ENCODE measurements at regions not wholly inside any gene's neighbourhood (a gene's known extent, or its start where the extent isn't known, plus 50 kb on each side); places are given as distances from the start of the nearest gene placed in this dataset.

DNA sequence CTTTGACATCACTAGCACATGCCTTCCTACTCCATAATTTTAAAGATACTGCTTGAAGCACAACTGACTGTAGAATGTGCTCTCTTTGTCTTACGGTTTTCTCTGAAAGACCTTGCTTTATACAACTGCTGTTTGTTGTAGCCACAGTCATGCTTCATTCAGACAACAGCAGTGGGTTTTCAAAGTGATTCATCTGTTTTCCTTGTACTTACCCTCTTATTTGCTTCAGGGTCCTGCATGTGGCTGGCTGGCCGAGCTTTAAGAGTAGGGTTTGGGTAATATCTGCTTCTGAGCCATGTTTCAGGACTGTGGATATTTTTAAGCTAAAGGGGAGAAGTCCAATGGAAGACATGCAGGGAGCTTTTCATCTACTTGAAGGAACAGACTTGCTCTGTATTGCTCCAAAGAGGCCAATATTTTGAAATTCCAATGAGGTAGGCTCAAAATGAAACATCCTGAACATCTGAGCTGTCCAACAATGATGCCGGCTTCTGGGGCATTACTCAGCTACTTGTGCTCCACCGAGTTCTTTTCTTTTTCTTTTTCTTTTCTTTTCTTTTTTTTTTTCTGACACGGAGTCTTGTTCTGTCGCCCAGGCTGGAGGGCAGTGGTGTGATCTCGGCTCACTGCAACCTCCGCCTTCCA, 160.2 kb upstream of the SGK1 start:
- Mint-ChIP-seq H3K9me3 (no peaks in the 10 kb centered on the region), H3K4me3 (no peak overlapping the region), H3K27me3 (ENCODE audit: low read depth, poor library complexity) (peaks cover 9% of the 10 kb centered on the region), H3K4me1 (peaks cover 13% of the 10 kb centered on the region), H3K27ac (no peak overlapping the region), H3K36me3 (ENCODE audit: low read depth) (no peaks in the 10 kb centered on the region)
- no peak for DNase-seq
- TF ChIP-seq, protein P1, sequence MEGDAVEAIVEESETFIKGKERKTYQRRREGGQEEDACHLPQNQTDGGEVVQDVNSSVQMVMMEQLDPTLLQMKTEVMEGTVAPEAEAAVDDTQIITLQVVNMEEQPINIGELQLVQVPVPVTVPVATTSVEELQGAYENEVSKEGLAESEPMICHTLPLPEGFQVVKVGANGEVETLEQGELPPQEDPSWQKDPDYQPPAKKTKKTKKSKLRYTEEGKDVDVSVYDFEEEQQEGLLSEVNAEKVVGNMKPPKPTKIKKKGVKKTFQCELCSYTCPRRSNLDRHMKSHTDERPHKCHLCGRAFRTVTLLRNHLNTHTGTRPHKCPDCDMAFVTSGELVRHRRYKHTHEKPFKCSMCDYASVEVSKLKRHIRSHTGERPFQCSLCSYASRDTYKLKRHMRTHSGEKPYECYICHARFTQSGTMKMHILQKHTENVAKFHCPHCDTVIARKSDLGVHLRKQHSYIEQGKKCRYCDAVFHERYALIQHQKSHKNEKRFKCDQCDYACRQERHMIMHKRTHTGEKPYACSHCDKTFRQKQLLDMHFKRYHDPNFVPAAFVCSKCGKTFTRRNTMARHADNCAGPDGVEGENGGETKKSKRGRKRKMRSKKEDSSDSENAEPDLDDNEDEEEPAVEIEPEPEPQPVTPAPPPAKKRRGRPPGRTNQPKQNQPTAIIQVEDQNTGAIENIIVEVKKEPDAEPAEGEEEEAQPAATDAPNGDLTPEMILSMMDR (IDR thresholded peaks at IDR 0.05), result no peak

DNA sequence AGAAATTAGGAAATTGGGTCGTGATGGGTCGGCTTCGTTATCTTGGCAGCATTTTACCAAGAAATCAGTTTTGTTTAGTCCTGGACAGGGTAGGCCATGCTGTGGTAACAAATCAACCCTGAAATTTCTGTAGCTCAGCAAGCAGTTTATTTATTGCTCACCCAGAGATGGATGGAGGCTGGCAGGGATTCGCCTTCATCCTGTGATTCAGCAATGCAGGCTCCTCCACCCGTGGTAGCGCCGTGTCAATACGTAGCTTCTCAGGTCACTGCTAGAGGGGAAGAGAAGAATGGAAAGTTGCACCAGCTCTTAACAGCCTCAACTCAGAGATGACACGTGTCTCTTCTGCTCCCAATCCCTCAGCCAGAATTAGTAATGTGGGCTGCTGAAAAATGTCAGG, 157.0 kb upstream of the SGK1 start:
- no peak for DNase-seq
- no peaks in the 10 kb centered on the region for H3K9me3 Mint-ChIP-seq
- TF ChIP-seq, protein P1 (IDR thresholded peaks at IDR 0.05), result no peak
- H3K4me1 Mint-ChIP-seq, result peaks cover 5% of the 10 kb centered on the region
- no peak overlapping the region for H3K27ac Mint-ChIP-seq
- peaks cover 13% of the 10 kb centered on the region for H3K27me3 Mint-ChIP-seq (ENCODE audit: low read depth, poor library complexity)
- no peaks in the 10 kb centered on the region for H3K36me3 Mint-ChIP-seq (ENCODE audit: low read depth)
- no peak overlapping the region for H3K4me3 Mint-ChIP-seq

DNA sequence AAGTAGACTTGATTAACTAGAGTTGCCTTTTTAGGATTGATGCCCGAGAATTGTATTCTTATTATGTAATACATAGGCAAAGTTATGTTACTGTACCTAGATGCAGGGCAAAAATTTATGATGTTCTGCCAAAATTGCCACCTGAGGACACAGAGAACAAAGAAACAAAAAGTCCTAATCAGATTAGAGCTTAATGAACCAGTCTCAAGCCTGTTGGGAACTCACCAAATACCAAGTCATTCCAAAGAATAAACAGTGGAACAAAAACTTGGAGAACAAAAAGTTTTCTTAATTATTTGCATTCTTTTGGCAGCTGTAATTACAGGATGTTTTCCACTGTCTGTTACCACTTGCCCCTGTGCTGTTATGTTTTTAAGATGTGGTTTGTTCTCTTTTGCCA, 154.7 kb upstream of the SGK1 start:
- Mint-ChIP-seq H3K4me3 (no peak overlapping the region), H3K27me3 (ENCODE audit: low read depth, poor library complexity) (peaks cover 8% of the 10 kb centered on the region), H3K9me3 (no peaks in the 10 kb centered on the region), H3K36me3 (ENCODE audit: low read depth) (no peaks in the 10 kb centered on the region), H3K27ac (no peak overlapping the region), H3K4me1 (peaks cover 24% of the 10 kb centered on the region)
- DNase-seq, result no peak
- TF ChIP-seq, protein P1 (IDR thresholded peaks at IDR 0.05), result no peak

DNA sequence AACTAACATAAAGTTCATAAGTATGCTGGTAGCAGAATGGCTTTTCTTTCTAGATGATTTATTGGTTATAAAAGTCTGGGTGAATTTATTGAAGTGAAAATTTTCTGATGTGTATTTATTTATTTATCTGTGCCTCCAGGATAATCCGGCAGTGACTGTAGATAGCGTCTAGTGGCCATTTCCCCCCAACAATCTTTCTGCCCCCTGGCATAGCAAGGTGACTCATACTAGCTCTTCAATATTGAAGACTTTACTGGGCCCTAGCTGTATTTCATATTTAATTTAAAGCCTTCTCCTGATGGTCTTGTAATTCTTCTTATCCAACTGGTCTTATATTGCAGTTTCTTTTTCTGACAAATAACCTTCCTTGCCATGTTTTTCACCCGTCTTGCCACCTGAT, 154.1 kb upstream of the SGK1 start:
- Mint-ChIP-seq H3K27ac (no peak overlapping the region), H3K27me3 (ENCODE audit: low read depth, poor library complexity) (peaks cover 7% of the 10 kb centered on the region), H3K36me3 (ENCODE audit: low read depth) (no peaks in the 10 kb centered on the region), H3K9me3 (no peaks in the 10 kb centered on the region), H3K4me1 (peaks cover 30% of the 10 kb centered on the region), H3K4me3 (no peak overlapping the region)
- TF ChIP-seq, protein P1 (IDR thresholded peaks at IDR 0.05), result no peak
- no peak for DNase-seq

DNA sequence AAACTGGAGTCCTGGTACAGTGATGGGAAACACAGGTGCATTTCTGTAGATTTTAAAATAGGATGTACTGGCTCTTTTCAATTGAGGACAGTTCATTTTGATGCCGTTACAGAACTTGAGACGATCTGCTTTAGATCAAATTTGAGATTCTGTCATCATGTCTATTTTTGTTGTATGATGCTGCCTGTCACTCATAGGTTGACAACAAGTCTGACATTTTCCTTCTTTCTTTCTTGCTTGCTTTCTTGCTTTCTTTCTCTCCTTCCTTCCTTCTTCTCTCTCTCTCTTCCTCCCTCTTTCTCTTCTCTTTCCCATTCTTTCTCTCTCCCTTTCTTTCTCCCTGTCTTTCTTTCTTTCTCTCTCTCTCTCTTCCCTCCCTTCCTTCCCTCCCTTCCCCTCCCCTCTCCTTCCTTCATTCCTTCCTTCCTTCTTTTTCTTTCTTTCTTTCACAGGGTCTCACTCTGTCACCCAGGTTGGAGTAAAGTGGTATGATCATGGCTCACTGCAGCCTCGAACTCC, 152.6 kb upstream of the SGK1 start:
- H3K4me3 Mint-ChIP-seq, result no peak overlapping the region
- H3K27ac Mint-ChIP-seq, result no peak overlapping the region
- peaks cover 8% of the 10 kb centered on the region for H3K27me3 Mint-ChIP-seq (ENCODE audit: low read depth, poor library complexity)
- TF ChIP-seq, protein P1 (IDR thresholded peaks at IDR 0.05), result no peak
- no peaks in the 10 kb centered on the region for H3K36me3 Mint-ChIP-seq (ENCODE audit: low read depth)
- DNase-seq, result no peak
- peaks cover 31% of the 10 kb centered on the region for H3K4me1 Mint-ChIP-seq
- no peaks in the 10 kb centered on the region for H3K9me3 Mint-ChIP-seq
